Activated B cell treated with CpG ODN at 0.5 μM for 24 hours (primary cell): ENCODE measurements at regions not wholly inside any gene's neighbourhood (a gene's known extent, or its start where the extent isn't known, plus 50 kb on each side); places are given as distances from the start of the nearest gene placed in this dataset.

ENCODE experiments used
- ATAC-seq: fragments of 200-7000 bp; cut with Tn5 transposase; one replicate; pipeline ENCODE4 v1.10.0; 2021; ENCODE audit warnings: low read depth, mild to moderate bottlenecking, moderate library complexity
- CTCF ChIA-PET: fragments of 350-600 bp; sonication (Branson Sonifier 250); formaldehyde crosslinking; loops from one replicate; lab custom pipeline; 2021; ENCODE audit warnings: antibody characterized with exemption; lab: Charles Lee
- POLR2A ChIA-PET: fragments of 350-600 bp; sonication (Branson Sonifier 250); formaldehyde crosslinking; loops from one replicate; lab custom pipeline; 2021; ENCODE audit warnings: antibody characterized with exemption; lab: Charles Lee
- DNase-seq: peaks from one replicate; pipeline ENCODE4 v3.0.0; 2022
- H3K27ac Mint-ChIP-seq: one replicate; pipeline ENCODE4 v1.8.0; 2020; ENCODE audit warnings: mixed read lengths
- H3K27me3 Mint-ChIP-seq: one replicate; pipeline ENCODE4 v1.8.0; 2021; ENCODE audit warnings: mixed read lengths
- H3K36me3 Mint-ChIP-seq: one replicate; pipeline ENCODE4 v1.8.0; 2021; ENCODE audit warnings: low read depth, mixed read lengths
- H3K4me1 Mint-ChIP-seq: one replicate; pipeline ENCODE4 v1.8.0; 2021; ENCODE audit warnings: mixed read lengths
- H3K4me3 Mint-ChIP-seq: one replicate; pipeline ENCODE4 v1.8.0; 2020; ENCODE audit warnings: mild to moderate bottlenecking, mixed read lengths
- H3K9me3 Mint-ChIP-seq: one replicate; pipeline ENCODE4 v1.8.0; 2020; ENCODE audit warnings: mixed read lengths
- CTCF ChIP-seq: fragments of 200-600 bp; IDR thresholded peaks from one replicate; pipeline ENCODE4 v1.8.0; 2022; ENCODE audit warnings: antibody characterized with exemption, mild to moderate bottlenecking
- intact Hi-C: fragments of 100-400 bp; cut with micrococcal nuclease; formaldehyde crosslinking; loops from one replicate; pipeline ENCODE4 v1.15.1; 2024

- Mint-ChIP-seq H3K4me3 (no peak overlapping the region), H3K9me3 (no peaks in the 10 kb centered on the region), H3K27ac (no peak overlapping the region), H3K4me1 (no peaks in the 10 kb centered on the region), H3K36me3 (no peaks in the 10 kb centered on the region), H3K27me3 (no peaks in the 10 kb centered on the region)
- no peak for DNase-seq
- no peak for ATAC-seq
- intact Hi-C loops, result no loop called here
- TF ChIP-seq CTCF, result no peak
- CTCF ChIA-PET, result no interaction called here
- POLR2A ChIA-PET, result no interaction called here
Observed at GRCh38 chr18:61085036-61085435, 248.2 kb upstream of the CDH20 start.

- DNase-seq, result no peak
- intact Hi-C loops, result no loop called here
- Mint-ChIP-seq H3K9me3 (no peaks in the 10 kb centered on the region), H3K27ac (no peak overlapping the region), H3K27me3 (no peaks in the 10 kb centered on the region), H3K36me3 (no peaks in the 10 kb centered on the region), H3K4me1 (no peaks in the 10 kb centered on the region), H3K4me3 (no peak overlapping the region)
- CTCF ChIA-PET, result no interaction called here
- TF ChIP-seq CTCF, result no peak
- POLR2A ChIA-PET, result no interaction called here
- ATAC-seq, result no peak
Observed at GRCh38 chr18:61085761-61086160, 247.5 kb upstream of the CDH20 start.

- CTCF ChIA-PET, result no interaction called here
- Mint-ChIP-seq H3K4me1 (no peaks in the 10 kb centered on the region), H3K4me3 (no peak overlapping the region), H3K27ac (no peak overlapping the region), H3K9me3 (no peaks in the 10 kb centered on the region), H3K36me3 (no peaks in the 10 kb centered on the region), H3K27me3 (no peaks in the 10 kb centered on the region)
- TF ChIP-seq CTCF, result no peak
- POLR2A ChIA-PET, result no interaction called here
- no peak for ATAC-seq
- DNase-seq, result no peak
- intact Hi-C loops, result no loop called here
Observed at GRCh38 chr18:61086657-61087056, 246.6 kb upstream of the CDH20 start.

GRCh38 chr18:61091379-61091778, 241.9 kb upstream of the CDH20 start:
- H3K9me3 Mint-ChIP-seq, result no peaks in the 10 kb centered on the region
- H3K36me3 Mint-ChIP-seq, result no peaks in the 10 kb centered on the region
- ATAC-seq, result no peak
- ChIA-PET CTCF (no interaction called here), POLR2A (no interaction called here)
- no peaks in the 10 kb centered on the region for H3K27me3 Mint-ChIP-seq
- intact Hi-C loops, result no loop called here
- DNase-seq, result no peak
- H3K27ac Mint-ChIP-seq, result no peak overlapping the region
- H3K4me1 Mint-ChIP-seq, result no peaks in the 10 kb centered on the region
- no peak overlapping the region for H3K4me3 Mint-ChIP-seq
- no peak for TF ChIP-seq CTCF

GRCh38 chr18:61093965-61094364, 239.3 kb upstream of the CDH20 start:
- Mint-ChIP-seq H3K4me3 (no peak overlapping the region), H3K27me3 (no peaks in the 10 kb centered on the region), H3K9me3 (no peaks in the 10 kb centered on the region), H3K27ac (no peak overlapping the region), H3K4me1 (no peaks in the 10 kb centered on the region), H3K36me3 (no peaks in the 10 kb centered on the region)
- intact Hi-C loops, result no loop called here
- no peak for TF ChIP-seq CTCF
- CTCF ChIA-PET, result no interaction called here
- DNase-seq (no peak), ATAC-seq (no peak)
- POLR2A ChIA-PET, result no interaction called here
